DOHH2 (cell line): ENCODE measurements at regions not wholly inside any gene's neighbourhood (a gene's known extent, or its start where the extent isn't known, plus 50 kb on each side); places are given as distances from the start of the nearest gene placed in this dataset.

Experiments
- CTCF ChIP-seq: fragments of 200-600 bp; sonication (generic); IDR thresholded peaks from one replicate; pipeline ENCODE4 v1.5.1; 2014; ENCODE audit warnings: antibody characterized with exemption, mild to moderate bottlenecking, low read depth, low read length; ENCODE audit not compliant: poor library complexity, severe bottlenecking
- EZH2phosphoT487 ChIP-seq: fragments of 200-600 bp; sonication (generic); IDR thresholded peaks from 2 replicates; pipeline ENCODE4 v1.6.1; 2017; ENCODE audit warnings: borderline replicate concordance, mild to moderate bottlenecking, antibody characterized with exemption, low read length, moderate library complexity, mixed read lengths

- TF ChIP-seq CTCF (no peak), EZH2phosphoT487 (no peak)
Observed at GRCh38 chr11:16618431-16618830, 120.0 kb upstream of the C11orf58 start.
